Lower leg skin (tissue), 3 donors: ENCODE measurements at regions not wholly inside any gene's neighbourhood (a gene's known extent, or its start where the extent isn't known, plus 50 kb on each side); places are given as distances from the start of the nearest gene placed in this dataset.

Source experiments
- CTCF ChIP-seq, 3 donors: fragments of 450-650 bp; IDR thresholded peaks; one replicate each; pipeline ENCODE4 v1.5.1; 2016; ENCODE audit warnings: antibody characterized with exemption in 3 of 3, mild to moderate bottlenecking in 3 of 3, moderate library complexity in 2 of 3
- POLR2A ChIP-seq, 2 donors: fragments of 450-650 bp; IDR thresholded peaks; one replicate each; pipeline ENCODE4 v1.6.1; 2016 to 2017; ENCODE audit warnings: antibody characterized with exemption in 2 of 2, mild to moderate bottlenecking in 1 of 2, moderate library complexity in 1 of 2

- TF ChIP-seq CTCF (IDR thresholded peaks at IDR 0.05) (no peak), POLR2A (IDR thresholded peaks at IDR 0.05) (no peak)
These were observed 672.2 kb upstream of the ACVR2A start for GRCh38 chr2:147172493-147173188.
